Ovary (tissue), 3 donors: ENCODE measurements at regions not wholly inside any gene's neighbourhood (a gene's known extent, or its start where the extent isn't known, plus 50 kb on each side); places are given as distances from the start of the nearest gene placed in this dataset.

Experiments
- CTCF ChIP-seq, 3 donors: fragments of 450-650 bp in 2 of 3; fragments of 200-600 bp in 1 of 3; IDR thresholded peaks; one replicate each; pipeline versions ENCODE4 v1.5.1 to v1.8.0; 2016 to 2022; ENCODE audit warnings: antibody characterized with exemption in 3 of 3, mild to moderate bottlenecking in 1 of 3
- EP300 ChIP-seq: sonication (generic); formaldehyde crosslinking; IDR thresholded peaks from one replicate; pipeline ENCODE4 v1.6.1; 2017; ENCODE audit warnings: antibody characterized with exemption
- POLR2A ChIP-seq: fragments of 450-650 bp; IDR thresholded peaks from one replicate; pipeline ENCODE4 v1.6.1; 2017; ENCODE audit warnings: antibody characterized with exemption, mild to moderate bottlenecking, moderate library complexity
- donor health status: DM: no; HTN: no; CAD: no.

- no peak for TF ChIP-seq CTCF (IDR thresholded peaks at IDR 0.05)
- no peak for TF ChIP-seq POLR2A
- TF ChIP-seq EP300, result no peak
Observed at GRCh38 chr6:33861722-33862121, 57.9 kb upstream of the MLN start.
